HEK293 (cell line): ENCODE measurements at regions not wholly inside any gene's neighbourhood (a gene's known extent, or its start where the extent isn't known, plus 50 kb on each side); places are given as distances from the start of the nearest gene placed in this dataset.

ENCODE experiments used
- GLI4 ChIP-seq: fragments of 450-650 bp; formaldehyde crosslinking; IDR thresholded peaks from 2 replicates; pipeline ENCODE4 v1.5.1; 2016; ENCODE audit warnings: missing biosample characterization, missing genetic modification characterization
- ZFP37 ChIP-seq: fragments of 450-650 bp; formaldehyde crosslinking; IDR thresholded peaks from 2 replicates; pipeline ENCODE4 v1.5.1; 2016; ENCODE audit warnings: missing biosample characterization, missing genetic modification characterization
- ZNF112 ChIP-seq: fragments of 450-650 bp; formaldehyde crosslinking; IDR thresholded peaks from 2 replicates; pipeline ENCODE4 v1.5.0; 2017; ENCODE audit warnings: missing biosample characterization, missing genetic modification characterization
- ZNF132 ChIP-seq: fragments of 450-650 bp; formaldehyde crosslinking; IDR thresholded peaks from 2 replicates; pipeline ENCODE4 v1.5.1; 2017; ENCODE audit warnings: missing biosample characterization, missing genetic modification characterization, borderline replicate concordance
- ZNF146 ChIP-seq: fragments of 450-650 bp; formaldehyde crosslinking; IDR thresholded peaks from 2 replicates; pipeline ENCODE4 v1.5.1; 2016; ENCODE audit warnings: missing biosample characterization, missing genetic modification characterization
- ZNF2 ChIP-seq: fragments of 450-650 bp; formaldehyde crosslinking; IDR thresholded peaks from 2 replicates; pipeline ENCODE4 v1.5.1; 2016; ENCODE audit warnings: missing biosample characterization, missing genetic modification characterization
- ZNF211 ChIP-seq: fragments of 450-650 bp; formaldehyde crosslinking; IDR thresholded peaks from 2 replicates; pipeline ENCODE4 v1.5.1; 2016; ENCODE audit warnings: low read depth, missing biosample characterization, missing genetic modification characterization
- ZNF223 ChIP-seq: fragments of 450-650 bp; formaldehyde crosslinking; IDR thresholded peaks from 2 replicates; pipeline ENCODE4 v1.5.1; 2016; ENCODE audit warnings: missing biosample characterization, missing genetic modification characterization
- ZNF302 ChIP-seq: fragments of 450-650 bp; formaldehyde crosslinking; IDR thresholded peaks from 2 replicates; pipeline ENCODE4 v1.5.1; 2016; ENCODE audit warnings: missing biosample characterization, missing genetic modification characterization, low read depth
- ZNF423 ChIP-seq: fragments of 450-650 bp; formaldehyde crosslinking; IDR thresholded peaks from 2 replicates; pipeline ENCODE4 v1.5.1; 2016; ENCODE audit warnings: missing biosample characterization, missing genetic modification characterization
- ZNF501 ChIP-seq: fragments of 450-650 bp; formaldehyde crosslinking; IDR thresholded peaks from 2 replicates; pipeline ENCODE4 v1.5.1; 2016; ENCODE audit warnings: missing biosample characterization, missing genetic modification characterization
- ZNF544 ChIP-seq: fragments of 450-650 bp; formaldehyde crosslinking; IDR thresholded peaks from 2 replicates; pipeline ENCODE4 v1.5.0; 2017; ENCODE audit warnings: missing biosample characterization, missing genetic modification characterization
- ZNF571 ChIP-seq: fragments of 450-650 bp; formaldehyde crosslinking; IDR thresholded peaks from 2 replicates; pipeline ENCODE4 v1.5.0; 2017; ENCODE audit warnings: missing biosample characterization, missing genetic modification characterization
- ZNF701 ChIP-seq: fragments of 450-650 bp; formaldehyde crosslinking; IDR thresholded peaks from 2 replicates; pipeline ENCODE4 v1.5.1; 2016; ENCODE audit warnings: missing biosample characterization, missing genetic modification characterization
- ZNF768 ChIP-seq: fragments of 450-650 bp; formaldehyde crosslinking; IDR thresholded peaks from 2 replicates; pipeline ENCODE4 v1.5.1; 2018; ENCODE audit warnings: missing biosample characterization, mild to moderate bottlenecking, missing genetic modification characterization
- ZNF776 ChIP-seq: fragments of 450-650 bp; formaldehyde crosslinking; IDR thresholded peaks from 2 replicates; pipeline ENCODE4 v1.5.0; 2017; ENCODE audit warnings: missing biosample characterization, missing genetic modification characterization, borderline replicate concordance
- ZNF830 ChIP-seq: fragments of 450-650 bp; IDR thresholded peaks from 2 replicates; pipeline ENCODE4 v1.5.0; 2018; ENCODE audit warnings: missing biosample characterization, missing genetic modification characterization, low read depth, mild to moderate bottlenecking, moderate library complexity
- ZNF837 ChIP-seq: fragments of 450-650 bp; formaldehyde crosslinking; IDR thresholded peaks from 2 replicates; pipeline ENCODE4 v1.5.1; 2016; ENCODE audit warnings: missing biosample characterization, missing genetic modification characterization
- ZXDB ChIP-seq: fragments of 450-650 bp; formaldehyde crosslinking; IDR thresholded peaks from 2 replicates; pipeline ENCODE4 v1.5.1; 2016; ENCODE audit warnings: missing biosample characterization, missing genetic modification characterization
- TF ChIP-seq, protein P1 (sequence below): fragments of 450-650 bp; formaldehyde crosslinking; IDR thresholded peaks from 2 replicates; pipeline ENCODE4 v1.5.1; 2016; ENCODE audit warnings: missing biosample characterization, missing genetic modification characterization
- TF ChIP-seq, protein P2 (sequence below): fragments of 450-650 bp; formaldehyde crosslinking; IDR thresholded peaks from 2 replicates; pipeline ENCODE4 v1.5.1; 2017; ENCODE audit warnings: missing biosample characterization, missing genetic modification characterization
- TF ChIP-seq, protein P3 (sequence below): fragments of 450-650 bp; formaldehyde crosslinking; IDR thresholded peaks from 2 replicates; pipeline ENCODE4 v1.5.1; 2016; ENCODE audit warnings: missing biosample characterization, missing genetic modification characterization
- TF ChIP-seq, protein P4 (sequence below): fragments of 450-650 bp; formaldehyde crosslinking; IDR thresholded peaks from 2 replicates; pipeline ENCODE4 v1.5.1; 2016; ENCODE audit warnings: missing biosample characterization, missing genetic modification characterization
- TF ChIP-seq, protein P5 (sequence below): fragments of 450-650 bp; formaldehyde crosslinking; IDR thresholded peaks from 2 replicates; pipeline ENCODE4 v1.5.1; 2016; ENCODE audit warnings: missing biosample characterization, missing genetic modification characterization
- TF ChIP-seq, protein P6 (sequence below): fragments of 450-650 bp; formaldehyde crosslinking; IDR thresholded peaks from 2 replicates; pipeline ENCODE4 v1.5.1; 2017; ENCODE audit warnings: missing biosample characterization, mild to moderate bottlenecking, missing genetic modification characterization, moderate library complexity
- TF ChIP-seq, protein P7 (sequence below): sonication (generic); formaldehyde crosslinking; IDR thresholded peaks from 2 replicates; pipeline ENCODE4 v1.8.1; 2022; ENCODE audit warnings: mild to moderate bottlenecking, moderate library complexity, missing genetic modification reagents
- TF ChIP-seq, protein P8 (sequence below): fragments of 450-650 bp; formaldehyde crosslinking; IDR thresholded peaks from 2 replicates; pipeline ENCODE4 v1.5.1; 2016; ENCODE audit warnings: missing biosample characterization, missing genetic modification characterization

DNA sequence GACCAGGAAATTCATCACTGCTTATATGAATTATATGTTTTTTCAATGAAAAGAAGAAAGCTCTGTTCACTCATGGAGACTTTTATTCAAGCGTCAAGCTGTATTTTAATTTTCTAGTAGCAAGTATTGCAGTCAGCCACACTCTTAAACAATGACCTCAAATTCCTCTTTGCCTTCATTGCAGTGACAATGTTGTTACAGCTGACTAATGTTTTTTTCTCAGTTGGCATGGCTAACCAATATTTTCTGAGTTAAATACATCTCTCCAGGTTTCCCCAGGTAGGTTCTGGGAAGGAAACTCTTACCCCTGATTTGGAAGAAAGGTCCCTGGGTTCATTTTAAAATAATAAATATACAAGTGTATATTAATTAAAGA lies 241.5 kb downstream of the WDR11 start (continued):
- TF ChIP-seq, protein P1, sequence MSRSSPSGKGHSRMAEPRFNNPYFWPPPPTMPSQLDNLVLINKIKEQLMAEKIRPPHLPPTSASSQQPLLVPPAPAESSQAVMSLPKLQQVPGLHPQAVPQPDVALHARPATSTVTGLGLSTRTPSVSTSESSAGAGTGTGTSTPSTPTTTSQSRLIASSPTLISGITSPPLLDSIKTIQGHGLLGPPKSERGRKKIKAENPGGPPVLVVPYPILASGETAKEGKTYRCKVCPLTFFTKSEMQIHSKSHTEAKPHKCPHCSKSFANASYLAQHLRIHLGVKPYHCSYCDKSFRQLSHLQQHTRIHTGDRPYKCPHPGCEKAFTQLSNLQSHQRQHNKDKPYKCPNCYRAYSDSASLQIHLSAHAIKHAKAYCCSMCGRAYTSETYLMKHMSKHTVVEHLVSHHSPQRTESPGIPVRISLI (tag by site-specific recombination): no peak
- TF ChIP-seq ZNF423 (tag by site-specific recombination) (no peak), ZNF501 (tag by site-specific recombination) (no peak), GLI4 (tag by site-specific recombination) (no peak), ZNF2 (no peak), ZNF223 (tag by site-specific recombination) (no peak), ZNF112 (tag by site-specific recombination) (no peak), ZNF571 (no peak), ZNF146 (no peak), ZNF837 (tag by site-specific recombination) (no peak), ZFP37 (no peak), ZXDB (peak; percentile 20; the same call in 1 of the 2 replicates), ZNF132 (tag by site-specific recombination) (no peak), ZNF701 (tag by site-specific recombination) (no peak), ZNF211 (tag by site-specific recombination) (no peak), ZNF302 (tag by site-specific recombination) (no peak), ZNF830 (tag by site-specific recombination) (no peak), ZNF768 (no peak), ZNF544 (tag by site-specific recombination) (no peak), ZNF776 (tag by site-specific recombination) (no peak)
- TF ChIP-seq, protein P2, sequence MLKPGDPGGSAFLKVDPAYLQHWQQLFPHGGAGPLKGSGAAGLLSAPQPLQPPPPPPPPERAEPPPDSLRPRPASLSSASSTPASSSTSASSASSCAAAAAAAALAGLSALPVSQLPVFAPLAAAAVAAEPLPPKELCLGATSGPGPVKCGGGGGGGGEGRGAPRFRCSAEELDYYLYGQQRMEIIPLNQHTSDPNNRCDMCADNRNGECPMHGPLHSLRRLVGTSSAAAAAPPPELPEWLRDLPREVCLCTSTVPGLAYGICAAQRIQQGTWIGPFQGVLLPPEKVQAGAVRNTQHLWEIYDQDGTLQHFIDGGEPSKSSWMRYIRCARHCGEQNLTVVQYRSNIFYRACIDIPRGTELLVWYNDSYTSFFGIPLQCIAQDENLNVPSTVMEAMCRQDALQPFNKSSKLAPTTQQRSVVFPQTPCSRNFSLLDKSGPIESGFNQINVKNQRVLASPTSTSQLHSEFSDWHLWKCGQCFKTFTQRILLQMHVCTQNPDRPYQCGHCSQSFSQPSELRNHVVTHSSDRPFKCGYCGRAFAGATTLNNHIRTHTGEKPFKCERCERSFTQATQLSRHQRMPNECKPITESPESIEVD (tag by site-specific recombination): no peak
- TF ChIP-seq, protein P3, sequence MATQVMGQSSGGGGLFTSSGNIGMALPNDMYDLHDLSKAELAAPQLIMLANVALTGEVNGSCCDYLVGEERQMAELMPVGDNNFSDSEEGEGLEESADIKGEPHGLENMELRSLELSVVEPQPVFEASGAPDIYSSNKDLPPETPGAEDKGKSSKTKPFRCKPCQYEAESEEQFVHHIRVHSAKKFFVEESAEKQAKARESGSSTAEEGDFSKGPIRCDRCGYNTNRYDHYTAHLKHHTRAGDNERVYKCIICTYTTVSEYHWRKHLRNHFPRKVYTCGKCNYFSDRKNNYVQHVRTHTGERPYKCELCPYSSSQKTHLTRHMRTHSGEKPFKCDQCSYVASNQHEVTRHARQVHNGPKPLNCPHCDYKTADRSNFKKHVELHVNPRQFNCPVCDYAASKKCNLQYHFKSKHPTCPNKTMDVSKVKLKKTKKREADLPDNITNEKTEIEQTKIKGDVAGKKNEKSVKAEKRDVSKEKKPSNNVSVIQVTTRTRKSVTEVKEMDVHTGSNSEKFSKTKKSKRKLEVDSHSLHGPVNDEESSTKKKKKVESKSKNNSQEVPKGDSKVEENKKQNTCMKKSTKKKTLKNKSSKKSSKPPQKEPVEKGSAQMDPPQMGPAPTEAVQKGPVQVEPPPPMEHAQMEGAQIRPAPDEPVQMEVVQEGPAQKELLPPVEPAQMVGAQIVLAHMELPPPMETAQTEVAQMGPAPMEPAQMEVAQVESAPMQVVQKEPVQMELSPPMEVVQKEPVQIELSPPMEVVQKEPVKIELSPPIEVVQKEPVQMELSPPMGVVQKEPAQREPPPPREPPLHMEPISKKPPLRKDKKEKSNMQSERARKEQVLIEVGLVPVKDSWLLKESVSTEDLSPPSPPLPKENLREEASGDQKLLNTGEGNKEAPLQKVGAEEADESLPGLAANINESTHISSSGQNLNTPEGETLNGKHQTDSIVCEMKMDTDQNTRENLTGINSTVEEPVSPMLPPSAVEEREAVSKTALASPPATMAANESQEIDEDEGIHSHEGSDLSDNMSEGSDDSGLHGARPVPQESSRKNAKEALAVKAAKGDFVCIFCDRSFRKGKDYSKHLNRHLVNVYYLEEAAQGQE (tag by site-specific recombination): no peak
- TF ChIP-seq, protein P4, sequence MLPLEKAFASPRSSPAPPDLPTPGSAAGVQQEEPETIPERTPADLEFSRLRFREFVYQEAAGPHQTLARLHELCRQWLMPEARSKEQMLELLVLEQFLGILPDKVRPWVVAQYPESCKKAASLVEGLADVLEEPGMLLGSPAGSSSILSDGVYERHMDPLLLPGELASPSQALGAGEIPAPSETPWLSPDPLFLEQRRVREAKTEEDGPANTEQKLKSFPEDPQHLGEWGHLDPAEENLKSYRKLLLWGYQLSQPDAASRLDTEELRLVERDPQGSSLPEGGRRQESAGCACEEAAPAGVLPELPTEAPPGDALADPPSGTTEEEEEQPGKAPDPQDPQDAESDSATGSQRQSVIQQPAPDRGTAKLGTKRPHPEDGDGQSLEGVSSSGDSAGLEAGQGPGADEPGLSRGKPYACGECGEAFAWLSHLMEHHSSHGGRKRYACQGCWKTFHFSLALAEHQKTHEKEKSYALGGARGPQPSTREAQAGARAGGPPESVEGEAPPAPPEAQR (tag by site-specific recombination): no peak
- TF ChIP-seq, protein P5, sequence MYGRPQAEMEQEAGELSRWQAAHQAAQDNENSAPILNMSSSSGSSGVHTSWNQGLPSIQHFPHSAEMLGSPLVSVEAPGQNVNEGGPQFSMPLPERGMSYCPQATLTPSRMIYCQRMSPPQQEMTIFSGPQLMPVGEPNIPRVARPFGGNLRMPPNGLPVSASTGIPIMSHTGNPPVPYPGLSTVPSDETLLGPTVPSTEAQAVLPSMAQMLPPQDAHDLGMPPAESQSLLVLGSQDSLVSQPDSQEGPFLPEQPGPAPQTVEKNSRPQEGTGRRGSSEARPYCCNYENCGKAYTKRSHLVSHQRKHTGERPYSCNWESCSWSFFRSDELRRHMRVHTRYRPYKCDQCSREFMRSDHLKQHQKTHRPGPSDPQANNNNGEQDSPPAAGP (tag by site-specific recombination): no peak
- TF ChIP-seq, protein P6, sequence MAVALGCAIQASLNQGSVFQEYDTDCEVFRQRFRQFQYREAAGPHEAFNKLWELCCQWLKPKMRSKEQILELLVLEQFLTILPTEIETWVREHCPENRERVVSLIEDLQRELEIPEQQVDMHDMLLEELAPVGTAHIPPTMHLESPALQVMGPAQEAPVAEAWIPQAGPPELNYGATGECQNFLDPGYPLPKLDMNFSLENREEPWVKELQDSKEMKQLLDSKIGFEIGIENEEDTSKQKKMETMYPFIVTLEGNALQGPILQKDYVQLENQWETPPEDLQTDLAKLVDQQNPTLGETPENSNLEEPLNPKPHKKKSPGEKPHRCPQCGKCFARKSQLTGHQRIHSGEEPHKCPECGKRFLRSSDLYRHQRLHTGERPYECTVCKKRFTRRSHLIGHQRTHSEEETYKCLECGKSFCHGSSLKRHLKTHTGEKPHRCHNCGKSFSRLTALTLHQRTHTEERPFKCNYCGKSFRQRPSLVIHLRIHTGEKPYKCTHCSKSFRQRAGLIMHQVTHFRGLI (tag by site-specific recombination): peak; percentile 20; the same call in 1 of the 2 replicates
- TF ChIP-seq, protein P7, sequence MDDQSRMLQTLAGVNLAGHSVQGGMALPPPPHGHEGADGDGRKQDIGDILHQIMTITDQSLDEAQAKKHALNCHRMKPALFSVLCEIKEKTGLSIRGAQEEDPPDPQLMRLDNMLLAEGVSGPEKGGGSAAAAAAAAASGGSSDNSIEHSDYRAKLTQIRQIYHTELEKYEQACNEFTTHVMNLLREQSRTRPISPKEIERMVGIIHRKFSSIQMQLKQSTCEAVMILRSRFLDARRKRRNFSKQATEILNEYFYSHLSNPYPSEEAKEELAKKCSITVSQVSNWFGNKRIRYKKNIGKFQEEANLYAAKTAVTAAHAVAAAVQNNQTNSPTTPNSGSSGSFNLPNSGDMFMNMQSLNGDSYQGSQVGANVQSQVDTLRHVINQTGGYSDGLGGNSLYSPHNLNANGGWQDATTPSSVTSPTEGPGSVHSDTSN (CRISPR knock-in tag): no peak
- TF ChIP-seq, protein P8, sequence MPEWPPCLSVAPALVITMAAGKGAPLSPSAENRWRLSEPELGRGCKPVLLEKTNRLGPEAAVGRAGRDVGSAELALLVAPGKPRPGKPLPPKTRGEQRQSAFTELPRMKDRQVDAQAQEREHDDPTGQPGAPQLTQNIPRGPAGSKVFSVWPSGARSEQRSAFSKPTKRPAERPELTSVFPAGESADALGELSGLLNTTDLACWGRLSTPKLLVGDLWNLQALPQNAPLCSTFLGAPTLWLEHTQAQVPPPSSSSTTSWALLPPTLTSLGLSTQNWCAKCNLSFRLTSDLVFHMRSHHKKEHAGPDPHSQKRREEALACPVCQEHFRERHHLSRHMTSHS (tag by site-specific recombination): no peak
